Suprapubic skin (tissue), 4 donors: ENCODE measurements at regions not wholly inside any gene's neighbourhood (a gene's known extent, or its start where the extent isn't known, plus 50 kb on each side); places are given as distances from the start of the nearest gene placed in this dataset.

Source experiments
- DNase-seq, 2 donors: peaks; one replicate each; pipeline ENCODE4 v3.0.0-alpha.2; 2019; ENCODE audit warnings: low spot score in 2 of 2
- H3K27ac ChIP-seq: fragments of 200-600 bp; sonication (generic); one replicate; pipeline ENCODE4 v1.5.1; 2019
- H3K27me3 ChIP-seq: fragments of 200-600 bp; sonication (generic); one replicate; pipeline ENCODE4 v1.5.1; 2019
- H3K36me3 ChIP-seq: fragments of 200-600 bp; sonication (generic); one replicate; pipeline ENCODE4 v1.5.1; 2019
- H3K4me1 ChIP-seq: fragments of 200-600 bp; sonication (generic); one replicate; pipeline ENCODE4 v1.5.1; 2019
- H3K4me3 ChIP-seq: fragments of 200-600 bp; sonication (generic); one replicate; pipeline ENCODE4 v1.5.1; 2019; ENCODE audit warnings: mild to moderate bottlenecking
- H3K9me3 ChIP-seq: fragments of 200-600 bp; sonication (generic); one replicate; pipeline ENCODE4 v1.5.1; 2019
- EP300 ChIP-seq: sonication (generic); formaldehyde crosslinking; IDR thresholded peaks from one replicate; pipeline ENCODE4 v1.6.1; 2017; ENCODE audit warnings: antibody characterized with exemption
- POLR2A ChIP-seq, 2 donors: fragments of 450-650 bp; IDR thresholded peaks; one replicate each; pipeline ENCODE4 v1.6.1; 2017; ENCODE audit warnings: antibody characterized with exemption in 2 of 2, mild to moderate bottlenecking in 2 of 2, moderate library complexity in 2 of 2
- POLR2AphosphoS5 ChIP-seq, 3 donors: sonication (generic); formaldehyde crosslinking; IDR thresholded peaks; one replicate each; pipeline ENCODE4 v1.6.1; 2017; ENCODE audit warnings: antibody characterized with exemption in 3 of 3
- WGBS: methylation state at CpG from one replicate; pipeline ENCODE4 v1.1.5; 2018; 5-methylcytosine and 5-hydroxymethylcytosine counted together
- TF ChIP-seq, protein P1 (sequence below), 2 donors: fragments of 200-600 bp in 1 of 2; fragments of 450-650 bp in 1 of 2; sonication (generic) in 1 of 2; IDR thresholded peaks; one replicate each; pipeline ENCODE4 v1.5.1; 2016 to 2019; ENCODE audit warnings: antibody characterized with exemption in 2 of 2, mild to moderate bottlenecking in 1 of 2, moderate library complexity in 1 of 2

DNA sequence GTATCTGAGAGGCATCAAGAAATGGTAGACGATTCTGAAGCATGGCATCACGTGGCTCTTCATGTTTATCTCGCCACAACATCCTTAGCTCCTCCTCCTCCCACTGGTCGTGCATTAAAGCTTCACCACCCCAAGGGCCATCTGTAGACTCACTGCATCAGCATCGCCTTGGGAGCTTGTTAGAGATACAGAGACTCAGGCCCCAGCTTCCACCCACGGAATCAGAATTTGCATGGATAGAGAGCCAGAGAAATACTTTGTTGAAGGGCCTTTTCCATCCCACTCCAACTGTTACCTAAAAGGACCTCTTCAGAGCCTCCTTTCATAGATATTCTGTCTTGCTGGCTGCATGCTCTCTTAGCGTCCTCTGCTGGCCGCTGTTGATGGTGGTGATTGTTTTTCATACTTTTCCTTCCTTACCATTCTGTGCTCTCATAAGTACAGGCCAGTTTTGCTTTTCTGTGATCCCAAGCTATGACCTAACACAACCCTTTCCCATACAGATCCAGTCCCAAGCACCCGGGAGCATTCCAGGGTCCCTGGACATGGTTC, 1049.4 kb upstream of the EEF2KMT start:
- 65% methylated on average over 9 of the region's 9 CpGs for WGBS
- TF ChIP-seq POLR2A (IDR thresholded peaks at IDR 0.05): no peak
- TF ChIP-seq, protein P1, sequence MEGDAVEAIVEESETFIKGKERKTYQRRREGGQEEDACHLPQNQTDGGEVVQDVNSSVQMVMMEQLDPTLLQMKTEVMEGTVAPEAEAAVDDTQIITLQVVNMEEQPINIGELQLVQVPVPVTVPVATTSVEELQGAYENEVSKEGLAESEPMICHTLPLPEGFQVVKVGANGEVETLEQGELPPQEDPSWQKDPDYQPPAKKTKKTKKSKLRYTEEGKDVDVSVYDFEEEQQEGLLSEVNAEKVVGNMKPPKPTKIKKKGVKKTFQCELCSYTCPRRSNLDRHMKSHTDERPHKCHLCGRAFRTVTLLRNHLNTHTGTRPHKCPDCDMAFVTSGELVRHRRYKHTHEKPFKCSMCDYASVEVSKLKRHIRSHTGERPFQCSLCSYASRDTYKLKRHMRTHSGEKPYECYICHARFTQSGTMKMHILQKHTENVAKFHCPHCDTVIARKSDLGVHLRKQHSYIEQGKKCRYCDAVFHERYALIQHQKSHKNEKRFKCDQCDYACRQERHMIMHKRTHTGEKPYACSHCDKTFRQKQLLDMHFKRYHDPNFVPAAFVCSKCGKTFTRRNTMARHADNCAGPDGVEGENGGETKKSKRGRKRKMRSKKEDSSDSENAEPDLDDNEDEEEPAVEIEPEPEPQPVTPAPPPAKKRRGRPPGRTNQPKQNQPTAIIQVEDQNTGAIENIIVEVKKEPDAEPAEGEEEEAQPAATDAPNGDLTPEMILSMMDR (IDR thresholded peaks at IDR 0.05): no peak
- no peak for TF ChIP-seq POLR2AphosphoS5 (IDR thresholded peaks at IDR 0.05)
- TF ChIP-seq EP300: no peak
- no peaks in the 10 kb centered on the region for H3K36me3 ChIP-seq
- H3K4me1 ChIP-seq: no peaks in the 10 kb centered on the region
- DNase-seq: no peak
- no peak overlapping the region for H3K27ac ChIP-seq
- no peaks in the 10 kb centered on the region for H3K27me3 ChIP-seq
- H3K9me3 ChIP-seq: peaks cover 9% of the 10 kb centered on the region
- no peak overlapping the region for H3K4me3 ChIP-seq

DNA sequence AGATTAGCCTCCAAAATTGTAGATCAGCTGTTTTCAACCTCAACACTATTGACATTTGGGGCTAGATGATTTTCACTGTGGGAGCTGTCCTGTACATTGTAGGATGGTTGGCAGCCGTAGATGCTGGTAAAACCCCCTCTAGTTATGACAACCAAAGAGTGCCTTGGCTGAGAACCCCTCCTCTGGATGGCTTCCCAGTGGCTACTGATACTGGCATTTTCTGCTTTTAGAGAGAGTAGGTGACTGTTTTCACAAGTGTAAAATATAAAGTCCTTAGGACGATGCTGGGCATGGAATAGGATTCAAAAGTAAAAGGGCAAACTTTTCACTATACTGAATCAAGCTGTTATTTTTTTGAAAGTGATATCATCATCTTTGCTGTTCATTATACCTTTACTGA, 1048.8 kb upstream of the EEF2KMT start:
- H3K27ac ChIP-seq: no peak overlapping the region
- peaks cover 9% of the 10 kb centered on the region for H3K9me3 ChIP-seq
- no peak for TF ChIP-seq EP300
- TF ChIP-seq, protein P1 (IDR thresholded peaks at IDR 0.05): no peak
- TF ChIP-seq POLR2A (IDR thresholded peaks at IDR 0.05): no peak
- no peak for TF ChIP-seq POLR2AphosphoS5 (IDR thresholded peaks at IDR 0.05)
- H3K36me3 ChIP-seq: no peaks in the 10 kb centered on the region
- H3K27me3 ChIP-seq: no peaks in the 10 kb centered on the region
- no peak overlapping the region for H3K4me3 ChIP-seq
- H3K4me1 ChIP-seq: no peaks in the 10 kb centered on the region
- WGBS: 93% methylated on average over 2 of the region's 2 CpGs
- no peak for DNase-seq

DNA sequence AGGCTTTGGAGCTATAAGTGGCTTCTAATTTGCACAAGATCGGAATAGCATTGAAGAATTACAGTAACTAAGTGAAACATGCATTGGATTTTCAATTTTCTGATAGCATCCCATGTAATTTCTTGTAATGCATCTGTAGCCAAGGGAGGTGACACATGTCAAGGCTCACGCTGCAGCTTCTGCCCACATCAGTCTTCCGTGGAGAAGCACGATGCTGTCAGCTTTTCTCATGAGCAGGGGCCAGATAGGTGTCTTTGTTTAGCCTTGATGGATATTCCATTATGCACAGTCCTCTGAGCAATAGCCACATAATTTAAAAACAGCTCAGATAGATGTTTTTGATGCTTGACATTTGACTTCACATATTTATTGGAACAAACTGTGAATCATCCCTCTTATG, 1046.9 kb upstream of the EEF2KMT start:
- Histone ChIP-seq H3K4me3 (no peak overlapping the region), H3K36me3 (no peaks in the 10 kb centered on the region), H3K4me1 (no peaks in the 10 kb centered on the region), H3K27me3 (no peaks in the 10 kb centered on the region), H3K27ac (no peak overlapping the region), H3K9me3 (peaks cover 9% of the 10 kb centered on the region)
- 92% methylated on average over 4 of the region's 4 CpGs for WGBS
- no peak for DNase-seq
- TF ChIP-seq POLR2AphosphoS5 (IDR thresholded peaks at IDR 0.05): no peak
- TF ChIP-seq, protein P1 (IDR thresholded peaks at IDR 0.05): no peak
- TF ChIP-seq EP300: no peak
- TF ChIP-seq POLR2A (IDR thresholded peaks at IDR 0.05): no peak

DNA sequence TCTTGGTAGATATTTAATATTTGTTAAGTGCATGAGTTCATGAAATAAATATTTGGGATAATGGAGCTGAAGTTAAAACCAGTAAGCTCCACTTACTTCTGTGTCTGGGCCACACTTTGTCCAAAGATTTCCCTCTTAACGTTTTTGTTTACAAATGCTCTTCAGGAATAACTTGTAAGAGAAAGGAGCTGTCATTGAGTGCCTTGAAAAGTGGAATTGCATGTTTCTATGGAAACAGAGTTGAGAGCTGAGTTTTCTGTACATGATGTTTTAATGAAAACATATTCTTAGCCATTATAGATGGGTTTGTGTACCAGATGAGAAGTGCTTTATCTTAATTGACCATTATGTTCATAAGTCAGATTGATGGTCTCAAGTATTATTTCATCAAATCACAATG, 1045.4 kb upstream of the EEF2KMT start:
- WGBS: 39% methylated on average over 1 of the region's 1 CpG
- TF ChIP-seq, protein P1 (IDR thresholded peaks at IDR 0.05): no peak
- TF ChIP-seq POLR2AphosphoS5 (IDR thresholded peaks at IDR 0.05): no peak
- no peak for TF ChIP-seq POLR2A (IDR thresholded peaks at IDR 0.05)
- TF ChIP-seq EP300: no peak

DNA sequence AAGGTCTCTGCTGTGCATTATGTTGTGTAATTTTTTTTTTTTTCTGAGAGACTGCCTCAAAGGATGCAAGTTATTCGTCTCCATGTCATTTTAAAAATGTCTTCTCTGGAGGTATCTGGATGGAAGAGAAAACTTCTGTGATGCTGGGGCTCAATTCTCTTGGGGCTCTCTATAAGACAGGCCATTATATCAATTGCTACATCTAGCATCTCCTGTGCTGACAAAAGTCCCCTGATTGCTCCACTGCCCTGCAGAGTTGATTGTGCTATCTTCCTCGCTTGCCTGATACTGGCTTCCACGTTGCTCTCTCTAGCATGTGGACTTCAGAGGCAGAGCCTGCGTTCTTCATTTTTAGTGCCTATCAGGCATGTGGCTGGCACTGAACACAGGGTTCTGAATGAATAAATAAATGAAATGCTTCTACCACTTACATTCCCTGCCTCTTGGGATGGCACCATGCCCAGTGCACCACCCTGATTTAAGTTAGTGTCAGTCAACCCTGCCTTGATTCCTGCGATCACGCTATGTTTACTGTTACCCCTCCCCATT, 1035.5 kb upstream of the EEF2KMT start:
- TF ChIP-seq POLR2A (IDR thresholded peaks at IDR 0.05): no peak
- TF ChIP-seq, protein P1 (IDR thresholded peaks at IDR 0.05): no peak
- TF ChIP-seq POLR2AphosphoS5 (IDR thresholded peaks at IDR 0.05): no peak
- no peak for TF ChIP-seq EP300
- H3K27me3 ChIP-seq: no peaks in the 10 kb centered on the region
- H3K36me3 ChIP-seq: no peaks in the 10 kb centered on the region
- no peaks in the 10 kb centered on the region for H3K4me1 ChIP-seq
- no peaks in the 10 kb centered on the region for H3K9me3 ChIP-seq
- 43% methylated on average over 6 of the region's 6 CpGs for WGBS
- H3K4me3 ChIP-seq: no peak overlapping the region
- H3K27ac ChIP-seq: no peak overlapping the region
- DNase-seq: no peak

More for the DNA sequence above, 1045.4 kb upstream of the EEF2KMT start:
- no peaks in the 10 kb centered on the region for H3K27me3 ChIP-seq
- H3K4me1 ChIP-seq: no peaks in the 10 kb centered on the region
- no peak overlapping the region for H3K4me3 ChIP-seq
- H3K36me3 ChIP-seq: no peaks in the 10 kb centered on the region
- H3K9me3 ChIP-seq: peaks cover 6% of the 10 kb centered on the region
- no peak overlapping the region for H3K27ac ChIP-seq
- no peak for DNase-seq
